ENCODE measurements at regions not wholly inside any gene's neighbourhood (a gene's known extent, or its start where the extent isn't known, plus 50 kb on each side); places are given as distances from the start of the nearest gene placed in this dataset.

GRCh38 chr21:35212393-35213127 is 163.5 kb upstream of the RUNX1 start:
- TF ChIP-seq GATA2 (IDR thresholded peaks at IDR 0.05; ENCODE audit: low read depth, low read length) (no peak), GATA3 (IDR thresholded peaks at IDR 0.05; ENCODE audit: low read depth, low read length) (no peak)

All from SH-SY5Y (cell line).